Neural cell (in vitro differentiated cells): ENCODE measurements at regions not wholly inside any gene's neighbourhood (a gene's known extent, or its start where the extent isn't known, plus 50 kb on each side); places are given as distances from the start of the nearest gene placed in this dataset.

ENCODE experiments used
- H2AFZ ChIP-seq: fragments of 200-600, 300-800 bp; sonication (generic), shearing (Covaris generic); 2 replicates; pipeline ENCODE4 v1.6.0; 2014; ENCODE audit warnings: low read depth, mild to moderate bottlenecking, antibody characterized with exemption, low read length, moderate library complexity
- H3F3A ChIP-seq: fragments of 200-600 bp; shearing (Covaris generic); 2 replicates; pipeline ENCODE4 v1.6.1; 2016; ENCODE audit warnings: mild to moderate bottlenecking, moderate library complexity, mixed read lengths, antibody characterized with exemption, low read length; ENCODE audit not compliant: insufficient read depth, poor library complexity, severe bottlenecking
- H3K27ac ChIP-seq: fragments of 200-600, 300-800 bp; sonication (generic), shearing (Covaris generic); 2 replicates; pipeline ENCODE4 v1.5.1; 2014; ENCODE audit warnings: mild to moderate bottlenecking, low read length, moderate library complexity
- H3K27me3 ChIP-seq: fragments of 300-800, 200-600 bp; sonication (generic), shearing (Covaris generic); 2 replicates; pipeline ENCODE4 v1.6.0; 2014; ENCODE audit warnings: mild to moderate bottlenecking, low read depth, low read length, moderate library complexity; ENCODE audit not compliant: insufficient read depth
- H3K36me3 ChIP-seq: fragments of 300-800, 200-600 bp; sonication (generic), shearing (Covaris generic); 2 replicates; pipeline ENCODE4 v1.5.1; 2014; ENCODE audit warnings: mild to moderate bottlenecking, antibody characterized with exemption, low read length, moderate library complexity; ENCODE audit not compliant: insufficient read depth
- H3K4me2 ChIP-seq: fragments of 300-800, 200-600 bp; sonication (generic), shearing (Covaris generic); 2 replicates; pipeline ENCODE4 v1.6.0; 2014; ENCODE audit warnings: mild to moderate bottlenecking, low read length
- H3K4me3 ChIP-seq: fragments of 300-800, 200-600 bp; sonication (generic), shearing (Covaris generic); 2 replicates; pipeline ENCODE4 v1.5.1; 2014; ENCODE audit warnings: mild to moderate bottlenecking, low read length, moderate library complexity
- H3K79me2 ChIP-seq: fragments of 200-600 bp; shearing (Covaris generic); replicated peaks from 2 replicates; pipeline ENCODE4 v1.6.0; 2014; ENCODE audit warnings: mild to moderate bottlenecking, low read length, moderate library complexity; ENCODE audit not compliant: insufficient read depth
- H3K9ac ChIP-seq: fragments of 300-800, 200-600 bp; sonication (generic), shearing (Covaris generic); 2 replicates; pipeline ENCODE4 v1.6.1; 2016; ENCODE audit warnings: mild to moderate bottlenecking, low read length, mixed read lengths
- H3K9me2 ChIP-seq: fragments of 200-600 bp; shearing (Covaris generic); 2 replicates; pipeline ENCODE4 v1.6.1; 2016; ENCODE audit warnings: mild to moderate bottlenecking, low read length, mixed read lengths; ENCODE audit not compliant: insufficient read depth
- H3K9me3 ChIP-seq: fragments of 200-600, 300-800 bp; sonication (generic), shearing (Covaris generic); 2 replicates; pipeline ENCODE4 v1.6.1; 2016; ENCODE audit warnings: mild to moderate bottlenecking, mixed run types, low read length, moderate library complexity, mixed read lengths
- H4K20me1 ChIP-seq: fragments of 200-600 bp; shearing (Covaris generic); 2 replicates; pipeline ENCODE4 v1.6.1; 2016; ENCODE audit warnings: mild to moderate bottlenecking, mixed run types; ENCODE audit not compliant: insufficient read depth
- CTCF ChIP-seq: fragments of 450-650 bp; IDR thresholded peaks from 2 replicates; pipeline ENCODE4 v1.5.1; 2014; ENCODE audit warnings: antibody characterized with exemption, mild to moderate bottlenecking, moderate library complexity; ENCODE audit not compliant: poor library complexity, severe bottlenecking
- EP300 ChIP-seq: fragments of 450-650 bp; conservative IDR thresholded peaks from 2 replicates; pipeline ENCODE4 v1.6.1; 2014; ENCODE audit warnings: antibody characterized with exemption, mild to moderate bottlenecking, moderate library complexity; ENCODE audit not compliant: poor library complexity, severe bottlenecking
- EZH2 ChIP-seq: fragments of 200-600, 300-800 bp; shearing (Covaris generic), sonication (generic); IDR thresholded peaks from 2 replicates; pipeline ENCODE4 v1.6.1; 2014; ENCODE audit warnings: antibody characterized with exemption, low read length, borderline replicate concordance, mild to moderate bottlenecking; ENCODE audit not compliant: insufficient read depth, poor library complexity, severe bottlenecking
- MXI1 ChIP-seq: fragments of 450-650 bp; conservative IDR thresholded peaks from 2 replicates; pipeline ENCODE4 v1.6.1; 2014; ENCODE audit warnings: antibody characterized with exemption, mild to moderate bottlenecking; ENCODE audit not compliant: poor library complexity, severe bottlenecking
- POLR2AphosphoS5 ChIP-seq: IDR thresholded peaks from 2 replicates; pipeline ENCODE4 v1.6.1; 2012
- RAD21 ChIP-seq: fragments of 450-650 bp; conservative IDR thresholded peaks from 2 replicates; pipeline ENCODE4 v1.6.1; 2014; ENCODE audit warnings: antibody characterized with exemption, mild to moderate bottlenecking, moderate library complexity
- REST ChIP-seq: IDR thresholded peaks from 2 replicates; pipeline ENCODE4 v1.6.1; 2012; ENCODE audit warnings: borderline replicate concordance
- SMC3 ChIP-seq: fragments of 450-650 bp; conservative IDR thresholded peaks from 2 replicates; pipeline ENCODE4 v1.6.1; 2014; ENCODE audit warnings: antibody characterized with exemption, mild to moderate bottlenecking, moderate library complexity; ENCODE audit not compliant: poor library complexity
- TAF1 ChIP-seq: IDR thresholded peaks from 2 replicates; pipeline ENCODE4 v1.6.1; 2012; ENCODE audit warnings: low read depth

- H3K9ac ChIP-seq, result no peak overlapping the region
- H3K9me2 ChIP-seq, result no peaks in the 10 kb centered on the region
- H2AFZ ChIP-seq, result no peak overlapping the region
- no peak overlapping the region for H3K4me3 ChIP-seq
- no peak overlapping the region for H3K27ac ChIP-seq
- H4K20me1 ChIP-seq, result no peaks in the 10 kb centered on the region
- no peaks in the 10 kb centered on the region for H3F3A ChIP-seq
- no peaks in the 10 kb centered on the region for H3K79me2 ChIP-seq
- no peak overlapping the region for H3K4me2 ChIP-seq
- H3K9me3 ChIP-seq, result no peaks in the 10 kb centered on the region
- H3K27me3 ChIP-seq, result no peaks in the 10 kb centered on the region
- TF ChIP-seq REST (no peak), EP300 (no peak), TAF1 (no peak), RAD21 (no peak), POLR2AphosphoS5 (no peak), MXI1 (no peak), CTCF (no peak), SMC3 (no peak), EZH2 (no peak)
- H3K36me3 ChIP-seq, result no peaks in the 10 kb centered on the region
Measured at GRCh38 chr5:6826756-6827155, 113.5 kb downstream of the TENT4A start.

GRCh38 chr5:6827526-6828219 lies 114.4 kb downstream of the TENT4A start:
- no peak overlapping the region for H3K9ac ChIP-seq
- H3K4me3 ChIP-seq, result no peak overlapping the region
- no peaks in the 10 kb centered on the region for H3K9me2 ChIP-seq
- H3K27me3 ChIP-seq, result no peaks in the 10 kb centered on the region
- no peak for TF ChIP-seq EP300
- no peak for TF ChIP-seq CTCF
- no peak for TF ChIP-seq RAD21
- TF ChIP-seq TAF1, result no peak
- no peak for TF ChIP-seq SMC3
- no peak for TF ChIP-seq MXI1
- no peak for TF ChIP-seq EZH2
- no peak for TF ChIP-seq POLR2AphosphoS5
- TF ChIP-seq REST, result no peak
- no peaks in the 10 kb centered on the region for H3K9me3 ChIP-seq
- no peak overlapping the region for H3K4me2 ChIP-seq
- H3F3A ChIP-seq, result no peaks in the 10 kb centered on the region
- no peaks in the 10 kb centered on the region for H4K20me1 ChIP-seq
- H3K79me2 ChIP-seq, result no peaks in the 10 kb centered on the region
- no peaks in the 10 kb centered on the region for H3K36me3 ChIP-seq
- H2AFZ ChIP-seq, result no peak overlapping the region
- no peak overlapping the region for H3K27ac ChIP-seq
